Neural progenitor cell (in vitro differentiated cells): ENCODE measurements at regions not wholly inside any gene's neighbourhood (a gene's known extent, or its start where the extent isn't known, plus 50 kb on each side); places are given as distances from the start of the nearest gene placed in this dataset.

Experiments
- DNase-seq: peaks from one replicate; pipeline ENCODE4 v3.0.0-alpha.2; 2016; ENCODE audit warnings: low spot score
- H2AFZ ChIP-seq: fragments of 200-600 bp; sonication (generic); replicated peaks from 2 replicates; pipeline ENCODE4 v1.6.1; 2016; ENCODE audit warnings: antibody characterized with exemption
- H3F3A ChIP-seq: fragments of 200-600 bp; sonication (generic); 2 replicates; pipeline ENCODE4 v1.6.1; 2016; ENCODE audit warnings: antibody characterized with exemption, low read depth
- H3K27ac ChIP-seq: fragments of 200-600 bp; sonication (generic); 2 replicates; pipeline ENCODE4 v1.5.1; 2016; ENCODE audit warnings: mild to moderate bottlenecking
- H3K27me3 ChIP-seq: fragments of 200-600 bp; sonication (generic); 2 replicates; pipeline ENCODE4 v1.6.1; 2016; ENCODE audit warnings: mild to moderate bottlenecking, moderate library complexity
- H3K36me3 ChIP-seq: fragments of 200-600 bp; sonication (generic); 2 replicates; pipeline ENCODE4 v1.5.1; 2016
- H3K4me1 ChIP-seq: fragments of 200-600 bp; sonication (generic); 2 replicates; pipeline ENCODE4 v1.6.1; 2016; ENCODE audit warnings: mixed run types
- H3K4me2 ChIP-seq: fragments of 200-600 bp; sonication (generic); 2 replicates; pipeline ENCODE4 v1.6.1; 2016
- H3K4me3 ChIP-seq: fragments of 200-600 bp; sonication (generic); 2 replicates; pipeline ENCODE4 v1.5.1; 2016
- H3K79me2 ChIP-seq: fragments of 200-600 bp; sonication (generic); 2 replicates; pipeline ENCODE4 v1.6.1; 2016; ENCODE audit warnings: low read depth
- H3K9ac ChIP-seq: fragments of 200-600 bp; sonication (generic); 2 replicates; pipeline ENCODE4 v1.6.1; 2016
- H3K9me3 ChIP-seq: fragments of 200-600 bp; sonication (generic); 2 replicates; pipeline ENCODE4 v1.5.1; 2016; ENCODE audit warnings: low read depth
- H4K20me1 ChIP-seq: fragments of 200-600 bp; sonication (generic); 2 replicates; pipeline ENCODE4 v1.6.1; 2016; ENCODE audit warnings: low read depth
- H3K27ac Mint-ChIP-seq: 3 replicates; pipeline ENCODE4 v1.8.0; 2021; ENCODE audit warnings: mixed read lengths
- H3K27me3 Mint-ChIP-seq: 2 replicates; pipeline ENCODE4 v1.8.0; 2022; ENCODE audit warnings: low read depth, mild to moderate bottlenecking, inconsistent platforms, moderate library complexity, mixed read lengths; ENCODE audit not compliant: insufficient read depth
- H3K36me3 Mint-ChIP-seq: 3 replicates; pipeline ENCODE4 v1.8.0; 2021; ENCODE audit warnings: mixed read lengths
- H3K4me1 Mint-ChIP-seq: 3 replicates; pipeline ENCODE4 v1.8.0; 2021; ENCODE audit warnings: mixed read lengths
- H3K4me3 Mint-ChIP-seq: 3 replicates; pipeline ENCODE4 v1.8.0; 2021; ENCODE audit warnings: mild to moderate bottlenecking, moderate library complexity, mixed read lengths
- H3K9me3 Mint-ChIP-seq: 3 replicates; pipeline ENCODE4 v1.8.0; 2020; ENCODE audit warnings: mixed read lengths
- EZH2 ChIP-seq: fragments of 200-600 bp; sonication (generic); IDR thresholded peaks from 2 replicates; pipeline ENCODE4 v1.6.1; 2017; ENCODE audit warnings: antibody characterized with exemption, mild to moderate bottlenecking, moderate library complexity
- EZH2phosphoT487 ChIP-seq: fragments of 200-600 bp; sonication (generic); IDR thresholded peaks from 2 replicates; pipeline ENCODE4 v1.6.1; 2017; ENCODE audit warnings: antibody characterized with exemption
- TF ChIP-seq, protein P1 (sequence below): fragments of 200-600 bp; sonication (generic); IDR thresholded peaks from 2 replicates; pipeline ENCODE4 v1.5.1; 2017; ENCODE audit warnings: antibody characterized with exemption, mild to moderate bottlenecking

DNA sequence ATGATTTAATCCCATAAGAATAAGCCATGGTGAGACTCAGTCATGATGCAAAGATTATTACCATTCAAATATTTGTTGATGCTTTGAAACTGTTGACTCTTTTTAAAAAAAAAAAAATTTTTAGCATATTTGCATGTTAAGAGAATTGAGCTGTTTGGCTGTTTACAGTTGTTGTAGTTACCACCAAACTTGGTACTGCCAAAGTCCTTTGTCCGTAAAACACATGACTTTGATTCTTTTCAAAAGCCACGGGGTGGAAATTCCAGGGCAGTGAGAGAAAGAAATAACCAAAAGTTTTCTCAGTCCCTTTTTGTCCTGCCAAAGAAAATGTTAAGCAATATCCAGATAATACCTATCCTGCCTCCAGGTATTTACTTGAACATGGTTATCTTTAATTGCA lies 474.8 kb downstream of the METTL4 start:
- H3K4me3 ChIP-seq = no peak overlapping the region
- no peak for DNase-seq
- H3K27me3 Mint-ChIP-seq = no peaks in the 10 kb centered on the region

DNA sequence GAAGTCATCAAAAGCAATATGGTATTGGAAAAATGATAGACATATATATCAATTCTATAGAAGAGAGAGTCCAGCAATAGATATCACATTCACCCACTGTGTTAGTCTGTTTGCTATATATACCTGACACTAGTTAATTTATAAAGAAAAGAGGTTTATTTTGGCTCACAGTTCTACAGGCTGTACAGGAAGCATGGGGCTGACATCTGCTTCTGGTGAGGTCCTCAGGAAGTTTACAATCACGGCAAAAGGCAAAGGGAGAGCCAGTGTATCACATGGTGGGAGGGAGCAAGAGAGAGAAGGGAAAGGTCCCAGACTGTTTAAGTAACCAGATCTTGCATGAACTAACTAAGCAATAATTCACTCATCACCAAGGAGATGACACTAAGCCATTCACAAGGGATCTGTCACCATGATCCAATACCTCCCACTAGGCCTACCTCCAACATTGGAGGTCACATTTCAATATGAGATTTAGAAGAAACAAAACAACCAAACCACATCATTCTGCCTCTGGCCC lies 470.6 kb downstream of the METTL4 start:
- H3K36me3 Mint-ChIP-seq = no peaks in the 10 kb centered on the region
- peaks cover 2% of the 10 kb centered on the region for H3K4me1 Mint-ChIP-seq
- no peak for TF ChIP-seq EZH2
- no peak for TF ChIP-seq EZH2phosphoT487
- TF ChIP-seq, protein P1, sequence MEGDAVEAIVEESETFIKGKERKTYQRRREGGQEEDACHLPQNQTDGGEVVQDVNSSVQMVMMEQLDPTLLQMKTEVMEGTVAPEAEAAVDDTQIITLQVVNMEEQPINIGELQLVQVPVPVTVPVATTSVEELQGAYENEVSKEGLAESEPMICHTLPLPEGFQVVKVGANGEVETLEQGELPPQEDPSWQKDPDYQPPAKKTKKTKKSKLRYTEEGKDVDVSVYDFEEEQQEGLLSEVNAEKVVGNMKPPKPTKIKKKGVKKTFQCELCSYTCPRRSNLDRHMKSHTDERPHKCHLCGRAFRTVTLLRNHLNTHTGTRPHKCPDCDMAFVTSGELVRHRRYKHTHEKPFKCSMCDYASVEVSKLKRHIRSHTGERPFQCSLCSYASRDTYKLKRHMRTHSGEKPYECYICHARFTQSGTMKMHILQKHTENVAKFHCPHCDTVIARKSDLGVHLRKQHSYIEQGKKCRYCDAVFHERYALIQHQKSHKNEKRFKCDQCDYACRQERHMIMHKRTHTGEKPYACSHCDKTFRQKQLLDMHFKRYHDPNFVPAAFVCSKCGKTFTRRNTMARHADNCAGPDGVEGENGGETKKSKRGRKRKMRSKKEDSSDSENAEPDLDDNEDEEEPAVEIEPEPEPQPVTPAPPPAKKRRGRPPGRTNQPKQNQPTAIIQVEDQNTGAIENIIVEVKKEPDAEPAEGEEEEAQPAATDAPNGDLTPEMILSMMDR = no peak

More for the DNA sequence above, 474.8 kb downstream of the METTL4 start:
- TF ChIP-seq, protein P1 = no peak
- TF ChIP-seq EZH2 (no peak), EZH2phosphoT487 (no peak)
- Histone ChIP-seq H3K79me2 (no peaks in the 10 kb centered on the region), H3K36me3 (no peaks in the 10 kb centered on the region), H3K9me3 (no peaks in the 10 kb centered on the region), H3K27ac (no peak overlapping the region), H3K27me3 (no peaks in the 10 kb centered on the region), H2AFZ (no peak overlapping the region), H3F3A (no peaks in the 10 kb centered on the region), H3K4me1 (no peaks in the 10 kb centered on the region), H3K4me2 (no peak overlapping the region), H4K20me1 (no peaks in the 10 kb centered on the region), H3K9ac (no peak overlapping the region)
- Mint-ChIP-seq H3K4me3 (no peak overlapping the region), H3K27ac (no peak overlapping the region), H3K9me3 (no peaks in the 10 kb centered on the region), H3K4me1 (peaks cover 8% of the 10 kb centered on the region), H3K36me3 (no peaks in the 10 kb centered on the region)

DNA sequence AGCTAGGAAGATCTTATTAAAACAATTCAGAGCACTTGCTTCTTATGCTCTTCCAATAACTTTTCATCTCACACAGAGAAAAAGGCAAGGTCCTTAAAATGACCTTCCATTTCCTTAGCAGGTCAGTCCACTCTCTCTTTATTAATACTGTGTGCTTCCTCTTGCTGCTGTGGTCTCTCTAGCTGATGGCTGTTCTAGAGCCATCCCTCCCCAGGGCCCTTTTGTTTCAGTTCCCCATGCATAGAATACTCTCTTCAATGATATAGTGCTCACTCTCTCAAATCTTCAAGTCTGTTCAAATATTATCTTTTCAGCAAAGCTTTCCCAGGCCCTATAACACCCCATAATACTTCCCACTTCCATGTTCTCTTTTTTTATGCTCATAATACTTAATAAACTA lies 469.3 kb downstream of the METTL4 start:
- TF ChIP-seq EZH2 = no peak
- no peak for TF ChIP-seq EZH2phosphoT487
- TF ChIP-seq, protein P1 = no peak
- Histone ChIP-seq H3K4me2 (no peak overlapping the region), H3F3A (no peaks in the 10 kb centered on the region), H3K9ac (no peak overlapping the region), H3K4me1 (no peaks in the 10 kb centered on the region), H3K79me2 (no peaks in the 10 kb centered on the region), H2AFZ (no peak overlapping the region), H3K27ac (no peak overlapping the region), H3K9me3 (no peaks in the 10 kb centered on the region), H4K20me1 (no peaks in the 10 kb centered on the region), H3K27me3 (no peaks in the 10 kb centered on the region), H3K4me3 (no peak overlapping the region), H3K36me3 (no peaks in the 10 kb centered on the region)
- Mint-ChIP-seq H3K9me3 (no peaks in the 10 kb centered on the region), H3K4me1 (no peaks in the 10 kb centered on the region), H3K27ac (no peak overlapping the region), H3K36me3 (no peaks in the 10 kb centered on the region), H3K4me3 (no peak overlapping the region), H3K27me3 (no peaks in the 10 kb centered on the region)
- no peak for DNase-seq

More for the DNA sequence above, 470.6 kb downstream of the METTL4 start:
- H3K4me3 Mint-ChIP-seq = no peak overlapping the region
- no peaks in the 10 kb centered on the region for H3K9me3 Mint-ChIP-seq
- H3K27me3 Mint-ChIP-seq = no peaks in the 10 kb centered on the region
- no peaks in the 10 kb centered on the region for H3K27me3 ChIP-seq
- no peak overlapping the region for H3K27ac Mint-ChIP-seq
- H3K4me2 ChIP-seq = no peak overlapping the region
- no peaks in the 10 kb centered on the region for H3K79me2 ChIP-seq
- no peak overlapping the region for H3K27ac ChIP-seq
- H4K20me1 ChIP-seq = no peaks in the 10 kb centered on the region
- H3F3A ChIP-seq = no peaks in the 10 kb centered on the region
- no peak overlapping the region for H3K4me3 ChIP-seq
- H3K36me3 ChIP-seq = no peaks in the 10 kb centered on the region
- no peaks in the 10 kb centered on the region for H3K4me1 ChIP-seq
- H3K9ac ChIP-seq = no peak overlapping the region
- no peak overlapping the region for H2AFZ ChIP-seq
- H3K9me3 ChIP-seq = no peaks in the 10 kb centered on the region
- DNase-seq = no peak
